Endothelial cell of umbilical vein (primary cell): ENCODE measurements at regions not wholly inside any gene's neighbourhood (a gene's known extent, or its start where the extent isn't known, plus 50 kb on each side); places are given as distances from the start of the nearest gene placed in this dataset.

Source experiments
- BruUV-seq: library from RNA; stranded (reverse); fragments of 400-500 nt; replicated peaks from 2 replicates; lab custom pipeline; 2021; lab: Mats Ljungman, UMichigan
- CTCF ChIA-PET: fragments of 300-600, 350-600 bp; sonication (Branson Sonifier 250); formaldehyde crosslinking; loops from one replicate; lab custom pipeline; 2021; ENCODE audit warnings: antibody characterized with exemption, inconsistent platforms; lab: Charles Lee
- POLR2A ChIA-PET: fragments of 300-600, 350-600 bp; sonication (Branson Sonifier 250); formaldehyde crosslinking; loops from one replicate; lab custom pipeline; 2021; ENCODE audit warnings: antibody characterized with exemption, inconsistent platforms; lab: Charles Lee
- DNase-seq: peaks from one replicate; pipeline ENCODE4 v3.0.0-alpha.2; 2011; ENCODE audit warnings: low read depth, low spot score
- FAIRE-seq: peaks from 2 replicates; lab custom pipeline; 2011; peaks lifted over from hg19 to GRCh38; lab: Jason Lieb, UNC
- H2AFZ ChIP-seq: 2 replicates; pipeline ENCODE4 v1.6.0; 2012; ENCODE audit warnings: low read depth, low read length, control low read depth, inconsistent platforms
- H3K27ac ChIP-seq: 2 replicates; pipeline ENCODE4 v1.5.1; 2011; ENCODE audit warnings: low read depth, mild to moderate bottlenecking, control low read depth, low read length, moderate library complexity; ENCODE audit not compliant: insufficient read depth
- H3K27me3 ChIP-seq, 2 experiments: 2 replicates each; pipeline versions ENCODE4 v1.6.0 to v1.6.1; 2011; ENCODE audit warnings: low read length in 2 of 2, mixed read lengths in 1 of 2; ENCODE audit not compliant: control insufficient read depth in 2 of 2, insufficient read depth in 2 of 2
- H3K36me3 ChIP-seq, 2 experiments: 2 replicates in 1 of 2; 3 replicates in 1 of 2; pipeline ENCODE4 v1.5.1; 2011; ENCODE audit warnings: low read length in 2 of 2, mild to moderate bottlenecking in 1 of 2, moderate library complexity in 1 of 2; ENCODE audit not compliant: control insufficient read depth in 2 of 2, insufficient read depth in 2 of 2; ENCODE audit errors: extremely low read depth in 1 of 2
- H3K4me1 ChIP-seq: 3 replicates; pipeline ENCODE4 v1.5.1; 2011; ENCODE audit warnings: mild to moderate bottlenecking, low read length; ENCODE audit not compliant: control insufficient read depth, insufficient read depth; ENCODE audit errors: extremely low read depth
- H3K4me2 ChIP-seq: 2 replicates; pipeline ENCODE4 v1.6.1; 2011; ENCODE audit warnings: low read length, control low read depth, mixed read lengths; ENCODE audit not compliant: insufficient read depth
- H3K4me3 ChIP-seq, 3 experiments: fragments of 200-600 bp in 1 of 3; sonication (generic), shearing (Covaris generic) in 1 of 3; replicated peaks in 1 of 3; 2 replicates each; pipeline ENCODE4 v1.5.1; 2011 to 2016; ENCODE audit warnings: control low read depth in 3 of 3, low read length in 3 of 3, mild to moderate bottlenecking in 2 of 3, inconsistent platforms in 1 of 3, low read depth in 1 of 3, moderate library complexity in 1 of 3; ENCODE audit not compliant: insufficient read depth in 1 of 3
- H3K79me2 ChIP-seq: 2 replicates; pipeline ENCODE4 v1.6.0; 2012; ENCODE audit warnings: low read length, inconsistent platforms; ENCODE audit not compliant: control insufficient read depth, insufficient read depth
- H3K9ac ChIP-seq: replicated peaks from 2 replicates; pipeline ENCODE3; 2011; ENCODE audit warnings: low read length, control low read depth; ENCODE audit not compliant: insufficient read depth; ENCODE audit errors: extremely low read depth
- H3K9me1 ChIP-seq: replicated peaks from 3 replicates; pipeline ENCODE4 v1.6.0; 2011; ENCODE audit warnings: mild to moderate bottlenecking, low read length; ENCODE audit not compliant: control insufficient read depth, insufficient read depth; ENCODE audit errors: extremely low read depth
- H3K9me3 ChIP-seq: replicated peaks from 2 replicates; pipeline ENCODE4 v1.5.1; 2012; ENCODE audit warnings: low read length, inconsistent platforms; ENCODE audit not compliant: control insufficient read depth, insufficient read depth
- H4K20me1 ChIP-seq: replicated peaks from 2 replicates; pipeline ENCODE3; 2011; ENCODE audit warnings: mild to moderate bottlenecking, low read length; ENCODE audit not compliant: control insufficient read depth, insufficient read depth; ENCODE audit errors: extremely low read depth
- FOS ChIP-seq: IDR thresholded peaks from 2 replicates; pipeline ENCODE4 v1.6.1; 2011; ENCODE audit warnings: mild to moderate bottlenecking, low read length, moderate library complexity, borderline replicate concordance; ENCODE audit not compliant: insufficient read depth
- GATA2 ChIP-seq: IDR thresholded peaks from 2 replicates; pipeline ENCODE4 v1.7.0; 2011; ENCODE audit warnings: low read depth, mild to moderate bottlenecking, moderate library complexity, mixed read lengths, low read length; ENCODE audit not compliant: insufficient read length, insufficient read depth
- MYC ChIP-seq: IDR thresholded peaks from one replicate; pipeline ENCODE4 v1.6.1; 2011; ENCODE audit warnings: mild to moderate bottlenecking, low read depth, low read length
- POLR2A ChIP-seq: IDR thresholded peaks from 2 replicates; pipeline ENCODE4 v1.6.1; 2012; ENCODE audit warnings: low read depth, mild to moderate bottlenecking, control low read depth, low read length
- POLR2AphosphoS5 ChIP-seq: IDR thresholded peaks from 2 replicates; pipeline ENCODE4 v1.6.1; 2012; ENCODE audit warnings: low read depth, mild to moderate bottlenecking, control low read depth, low read length, moderate library complexity; ENCODE audit not compliant: insufficient read depth
- dilution Hi-C: fragments of 300-500 bp; cut with MboI; formaldehyde crosslinking; loops from one replicate; pipeline ENCODE4 v1.15.0; 2019; ENCODE audit warnings: low sequenced_read_pairs; ENCODE audit not compliant: extremely low pct_ligation_motif_present
- intact Hi-C: fragments of 100-400 bp; cut with micrococcal nuclease; formaldehyde crosslinking; loops from one replicate; pipeline ENCODE4 v1.10.0; 2022
- TF ChIP-seq, protein P1 (sequence below), 2 donors: IDR thresholded peaks; 1 replicate in 1 of 2; 2 replicates in 1 of 2; pipeline ENCODE4 v1.5.1; 2011; ENCODE audit warnings: low read length in 2 of 2, mild to moderate bottlenecking in 2 of 2, moderate library complexity in 2 of 2, control low read depth in 1 of 2, inconsistent platforms in 1 of 2, low read depth in 1 of 2; ENCODE audit not compliant: insufficient read depth in 1 of 2; ENCODE audit errors: extremely low read depth in 1 of 2
- TF ChIP-seq, protein P2 (sequence below): IDR thresholded peaks from 2 replicates; pipeline ENCODE4 v1.6.1; 2011; ENCODE audit not compliant: insufficient read depth, insufficient read length

DNA sequence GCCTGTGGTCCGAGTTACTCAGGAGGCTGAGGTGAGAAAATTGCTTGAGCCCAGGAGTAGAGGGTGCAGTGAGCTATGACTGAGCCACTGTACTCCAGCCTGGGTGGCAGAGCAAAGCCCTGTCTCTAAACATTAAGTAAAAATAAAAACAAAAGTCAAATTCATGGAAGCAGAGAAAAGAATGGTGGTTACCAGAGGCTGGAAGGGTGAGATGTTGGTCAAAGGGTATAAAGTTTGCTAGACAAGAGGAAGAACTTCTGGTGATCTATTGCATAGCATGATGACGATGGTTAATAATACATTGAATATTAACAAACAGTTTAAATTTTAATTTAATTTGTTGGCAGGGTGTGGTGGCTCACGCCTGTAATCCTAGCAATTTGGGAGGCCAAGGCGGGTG is 68.1 kb downstream of the CRPPA start:
- Histone ChIP-seq H3K79me2 (no peaks in the 10 kb centered on the region), H3K9me1 (no peaks in the 10 kb centered on the region), H4K20me1 (no peaks in the 10 kb centered on the region), H3K27me3 (no peaks in the 10 kb centered on the region), H3K36me3 (no peaks in the 10 kb centered on the region), H3K4me1 (no peaks in the 10 kb centered on the region), H3K4me2 (no peak overlapping the region), H3K4me3 (no peak overlapping the region), H3K9ac (no peak overlapping the region), H2AFZ (no peak overlapping the region), H3K27ac (no peak overlapping the region), H3K9me3 (no peaks in the 10 kb centered on the region)
- dilution Hi-C loops (no loop called here), intact Hi-C loops (no loop called here)
- ChIA-PET POLR2A (no interaction called here), CTCF (interaction anchor here (1.1 to 1.3 kb wide), 2 partner anchors 10 to 71 kb away, joined by 3 read pairs; no protein-coding TSS in a partner anchor)
- BruUV-seq = no TSS peak
- FAIRE-seq (no peak), DNase-seq (no peak)
- TF ChIP-seq GATA2 (no peak), POLR2A (no peak), FOS (no peak), POLR2AphosphoS5 (no peak), MYC (no peak)
- TF ChIP-seq, protein P1, sequence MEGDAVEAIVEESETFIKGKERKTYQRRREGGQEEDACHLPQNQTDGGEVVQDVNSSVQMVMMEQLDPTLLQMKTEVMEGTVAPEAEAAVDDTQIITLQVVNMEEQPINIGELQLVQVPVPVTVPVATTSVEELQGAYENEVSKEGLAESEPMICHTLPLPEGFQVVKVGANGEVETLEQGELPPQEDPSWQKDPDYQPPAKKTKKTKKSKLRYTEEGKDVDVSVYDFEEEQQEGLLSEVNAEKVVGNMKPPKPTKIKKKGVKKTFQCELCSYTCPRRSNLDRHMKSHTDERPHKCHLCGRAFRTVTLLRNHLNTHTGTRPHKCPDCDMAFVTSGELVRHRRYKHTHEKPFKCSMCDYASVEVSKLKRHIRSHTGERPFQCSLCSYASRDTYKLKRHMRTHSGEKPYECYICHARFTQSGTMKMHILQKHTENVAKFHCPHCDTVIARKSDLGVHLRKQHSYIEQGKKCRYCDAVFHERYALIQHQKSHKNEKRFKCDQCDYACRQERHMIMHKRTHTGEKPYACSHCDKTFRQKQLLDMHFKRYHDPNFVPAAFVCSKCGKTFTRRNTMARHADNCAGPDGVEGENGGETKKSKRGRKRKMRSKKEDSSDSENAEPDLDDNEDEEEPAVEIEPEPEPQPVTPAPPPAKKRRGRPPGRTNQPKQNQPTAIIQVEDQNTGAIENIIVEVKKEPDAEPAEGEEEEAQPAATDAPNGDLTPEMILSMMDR (IDR thresholded peaks at IDR 0.05; ENCODE audit: extremely low read depth in 1 of 2, insufficient read depth in 1 of 2, low read depth in 1 of 2, low read length in 2 of 2) = no peak
- TF ChIP-seq, protein P2, sequence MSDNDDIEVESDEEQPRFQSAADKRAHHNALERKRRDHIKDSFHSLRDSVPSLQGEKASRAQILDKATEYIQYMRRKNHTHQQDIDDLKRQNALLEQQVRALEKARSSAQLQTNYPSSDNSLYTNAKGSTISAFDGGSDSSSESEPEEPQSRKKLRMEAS = no peak
